OCI-LY7 (cell line): ENCODE measurements at regions not wholly inside any gene's neighbourhood (a gene's known extent, or its start where the extent isn't known, plus 50 kb on each side); places are given as distances from the start of the nearest gene placed in this dataset.

Experiments used
- BruUV-seq: library from RNA; stranded (reverse); fragments of 400-500 nt; replicated peaks from 2 replicates; lab custom pipeline; 2021; lab: Mats Ljungman, UMichigan
- CTCF ChIA-PET: fragments of 300-600 bp; sonication (Branson Sonifier 250); formaldehyde crosslinking; loops from one replicate; lab custom pipeline; 2022; ENCODE audit warnings: antibody characterized with exemption; ENCODE audit not compliant: unreplicated experiment; lab: Charles Lee
- POLR2A ChIA-PET: fragments of 300-600 bp; sonication (Branson Sonifier 250); formaldehyde crosslinking; loops from one replicate; lab custom pipeline; 2022; ENCODE audit warnings: antibody characterized with exemption; lab: Charles Lee
- DNase-seq: peaks from one replicate; pipeline ENCODE4 v3.0.0-alpha.2; 2015; ENCODE audit warnings: low spot score
- H2AFZ ChIP-seq: fragments of 200-600 bp; sonication (generic), shearing (Covaris generic); 2 replicates; pipeline ENCODE4 v1.6.1; 2014; ENCODE audit warnings: mild to moderate bottlenecking, antibody characterized with exemption, low read length, moderate library complexity
- H3K27ac ChIP-seq: fragments of 200-600 bp; sonication (generic); 2 replicates; pipeline ENCODE4 v1.5.1; 2014; ENCODE audit warnings: mixed run types, low read depth, mild to moderate bottlenecking, moderate library complexity, low read length, inconsistent platforms; ENCODE audit not compliant: poor library complexity, severe bottlenecking
- H3K36me3 ChIP-seq: fragments of 200-600 bp; sonication (generic); 2 replicates; pipeline ENCODE4 v1.6.1; 2014; ENCODE audit warnings: mild to moderate bottlenecking, antibody characterized with exemption, low read length, moderate library complexity, mixed read lengths; ENCODE audit not compliant: insufficient read depth
- H3K4me1 ChIP-seq: fragments of 200-600 bp; sonication (generic); 2 replicates; pipeline ENCODE4 v1.5.1; 2014; ENCODE audit warnings: mild to moderate bottlenecking, low read length; ENCODE audit not compliant: insufficient read depth, poor library complexity, severe bottlenecking
- H3K4me2 ChIP-seq: fragments of 200-600 bp; sonication (generic); 2 replicates; pipeline ENCODE4 v1.6.1; 2014; ENCODE audit warnings: mild to moderate bottlenecking, low read length
- H3K4me3 ChIP-seq: fragments of 200-600 bp; sonication (generic); 2 replicates; pipeline ENCODE4 v1.5.1; 2014; ENCODE audit warnings: mild to moderate bottlenecking, low read depth, low read length; ENCODE audit not compliant: poor library complexity, severe bottlenecking
- H3K79me2 ChIP-seq: fragments of 200-600 bp; sonication (generic); 2 replicates; pipeline ENCODE4 v1.6.1; 2016; ENCODE audit warnings: low read depth, mild to moderate bottlenecking, low read length, moderate library complexity, mixed read lengths; ENCODE audit not compliant: insufficient read depth
- H3K9me2 ChIP-seq: fragments of 200-600 bp; sonication (generic); 2 replicates; pipeline ENCODE4 v1.6.1; 2016; ENCODE audit warnings: mild to moderate bottlenecking, low read length, mixed read lengths; ENCODE audit not compliant: insufficient read depth
- H3K9me3 ChIP-seq: fragments of 200-600 bp; sonication (generic); 2 replicates; pipeline ENCODE4 v1.6.1; 2014; ENCODE audit warnings: mild to moderate bottlenecking, mixed run types, low read length, mixed read lengths
- H4K20me1 ChIP-seq: fragments of 200-600 bp; sonication (generic); 2 replicates; pipeline ENCODE4 v1.6.1; 2014; ENCODE audit warnings: mild to moderate bottlenecking, antibody characterized with exemption, low read length, moderate library complexity, mixed read lengths; ENCODE audit not compliant: insufficient read depth
- EZH2phosphoT487 ChIP-seq: fragments of 200-600 bp; sonication (generic); IDR thresholded peaks from 2 replicates; pipeline ENCODE4 v1.6.1; 2018; ENCODE audit warnings: low read depth, borderline replicate concordance, mild to moderate bottlenecking, mixed run types, antibody characterized with exemption, low read length, moderate library complexity, mixed read lengths
- intact Hi-C: fragments of 100-400 bp; cut with micrococcal nuclease; formaldehyde crosslinking; loops from one replicate; pipeline ENCODE4 v1.10.0; 2022; ENCODE audit not compliant: unreplicated experiment
- TF ChIP-seq, protein P1 (sequence below): fragments of 200-600 bp; sonication (generic); conservative IDR thresholded peaks from 2 replicates; pipeline ENCODE4 v1.5.1; 2014; ENCODE audit warnings: mild to moderate bottlenecking, antibody characterized with exemption, low read length, moderate library complexity, mixed read lengths

DNA sequence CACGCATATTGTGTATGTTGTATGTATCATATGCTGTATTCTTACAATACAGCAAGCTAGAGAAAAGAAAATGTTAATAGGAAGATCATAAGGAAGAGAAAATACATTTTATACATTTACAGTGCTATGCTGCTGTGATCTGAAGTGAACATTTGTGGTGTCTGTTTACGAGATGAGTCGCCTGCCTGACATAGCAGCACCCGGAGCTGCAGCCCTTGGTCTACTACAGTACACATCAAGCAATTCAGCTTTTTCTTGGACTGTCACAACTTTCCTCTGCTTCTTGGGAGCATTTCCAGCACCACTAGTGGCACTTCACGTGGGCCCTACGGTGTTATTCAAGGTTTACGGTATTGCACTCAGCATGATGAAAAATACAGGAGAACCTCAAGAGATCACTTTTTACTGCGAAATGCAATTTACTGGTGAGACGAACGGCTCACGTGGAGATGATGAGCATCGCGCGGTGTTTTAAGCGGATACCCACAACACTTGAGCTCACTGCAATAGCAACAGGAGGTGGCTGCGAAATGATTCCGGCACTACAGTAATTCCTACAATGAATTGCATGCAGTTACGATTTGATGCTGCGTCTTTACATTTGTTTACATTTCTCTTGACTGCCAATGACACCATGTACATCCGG, 308.4 kb downstream of the FGF9 start:
- POLR2A ChIA-PET = no interaction called here
- DNase-seq = no peak
- H3K9me3 ChIP-seq = no peaks in the 10 kb centered on the region
- H3K27ac ChIP-seq = no peak overlapping the region
- no peak overlapping the region for H2AFZ ChIP-seq
- no peak overlapping the region for H3K4me2 ChIP-seq
- H3K36me3 ChIP-seq = no peaks in the 10 kb centered on the region
- no peaks in the 10 kb centered on the region for H3K4me1 ChIP-seq
- H4K20me1 ChIP-seq = no peaks in the 10 kb centered on the region
- CTCF ChIA-PET = no interaction called here
- H3K4me3 ChIP-seq = no peak overlapping the region
- no peaks in the 10 kb centered on the region for H3K9me2 ChIP-seq
- TF ChIP-seq, protein P1, sequence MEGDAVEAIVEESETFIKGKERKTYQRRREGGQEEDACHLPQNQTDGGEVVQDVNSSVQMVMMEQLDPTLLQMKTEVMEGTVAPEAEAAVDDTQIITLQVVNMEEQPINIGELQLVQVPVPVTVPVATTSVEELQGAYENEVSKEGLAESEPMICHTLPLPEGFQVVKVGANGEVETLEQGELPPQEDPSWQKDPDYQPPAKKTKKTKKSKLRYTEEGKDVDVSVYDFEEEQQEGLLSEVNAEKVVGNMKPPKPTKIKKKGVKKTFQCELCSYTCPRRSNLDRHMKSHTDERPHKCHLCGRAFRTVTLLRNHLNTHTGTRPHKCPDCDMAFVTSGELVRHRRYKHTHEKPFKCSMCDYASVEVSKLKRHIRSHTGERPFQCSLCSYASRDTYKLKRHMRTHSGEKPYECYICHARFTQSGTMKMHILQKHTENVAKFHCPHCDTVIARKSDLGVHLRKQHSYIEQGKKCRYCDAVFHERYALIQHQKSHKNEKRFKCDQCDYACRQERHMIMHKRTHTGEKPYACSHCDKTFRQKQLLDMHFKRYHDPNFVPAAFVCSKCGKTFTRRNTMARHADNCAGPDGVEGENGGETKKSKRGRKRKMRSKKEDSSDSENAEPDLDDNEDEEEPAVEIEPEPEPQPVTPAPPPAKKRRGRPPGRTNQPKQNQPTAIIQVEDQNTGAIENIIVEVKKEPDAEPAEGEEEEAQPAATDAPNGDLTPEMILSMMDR = no peak
- TF ChIP-seq EZH2phosphoT487 = no peak
- BruUV-seq = no TSS peak
- H3K79me2 ChIP-seq = no peaks in the 10 kb centered on the region
- intact Hi-C loops = no loop called here

DNA sequence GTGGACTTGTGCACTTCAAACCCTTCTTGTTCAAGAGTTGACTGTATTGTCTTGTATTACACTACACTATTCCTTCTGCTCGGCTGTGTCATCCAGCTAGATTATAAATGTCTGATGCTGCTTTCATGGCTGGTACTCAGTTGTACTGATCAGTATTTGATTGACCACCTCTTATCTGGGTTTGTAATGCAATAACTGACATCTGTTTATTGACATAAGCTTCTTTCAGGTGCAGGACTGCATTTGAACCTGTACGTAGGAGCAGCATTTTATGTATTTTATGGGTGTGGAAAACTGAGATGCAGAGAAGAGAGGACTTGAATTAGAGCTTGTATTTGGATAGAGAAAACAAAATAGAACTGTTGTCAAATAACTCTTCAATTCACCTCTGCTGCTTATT, 309.2 kb downstream of the FGF9 start:
- intact Hi-C loops = no loop called here
- CTCF ChIA-PET = no interaction called here
- no peaks in the 10 kb centered on the region for H3K9me2 ChIP-seq

DNA sequence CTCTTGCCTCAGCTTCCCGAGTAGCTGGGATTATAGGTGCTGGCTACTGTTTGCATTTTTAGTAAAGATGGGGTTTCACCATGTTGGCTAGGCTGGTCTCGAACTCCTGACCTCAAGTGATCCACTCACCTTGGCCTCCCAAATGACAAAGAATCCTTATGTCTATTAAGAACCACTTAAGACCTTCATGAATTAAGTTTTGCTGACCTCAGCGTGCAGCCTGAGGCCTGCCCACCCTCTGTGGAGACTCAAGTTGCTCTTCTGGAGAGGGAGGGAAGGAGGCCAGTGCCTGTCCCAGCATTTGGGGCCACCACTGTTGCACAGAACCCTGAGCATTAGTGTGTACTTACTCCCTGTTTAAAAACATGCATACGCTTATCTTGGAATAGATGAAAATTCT, 313.3 kb downstream of the FGF9 start:
- Histone ChIP-seq H4K20me1 (no peaks in the 10 kb centered on the region), H3K4me1 (no peaks in the 10 kb centered on the region), H3K9me3 (no peaks in the 10 kb centered on the region), H2AFZ (no peak overlapping the region), H3K4me2 (no peak overlapping the region), H3K4me3 (no peak overlapping the region), H3K36me3 (no peaks in the 10 kb centered on the region), H3K27ac (no peak overlapping the region), H3K79me2 (no peaks in the 10 kb centered on the region), H3K9me2 (no peaks in the 10 kb centered on the region)
- TF ChIP-seq EZH2phosphoT487 = no peak
- TF ChIP-seq, protein P1 = no peak
- POLR2A ChIA-PET = no interaction called here
- BruUV-seq = no TSS peak
- DNase-seq = no peak
- CTCF ChIA-PET = no interaction called here
- intact Hi-C loops = no loop called here

More for the DNA sequence above, 309.2 kb downstream of the FGF9 start:
- Histone ChIP-seq H4K20me1 (no peaks in the 10 kb centered on the region), H2AFZ (no peak overlapping the region), H3K27ac (no peak overlapping the region), H3K4me1 (no peaks in the 10 kb centered on the region), H3K9me3 (no peaks in the 10 kb centered on the region), H3K4me2 (no peak overlapping the region), H3K4me3 (no peak overlapping the region), H3K79me2 (no peaks in the 10 kb centered on the region), H3K36me3 (no peaks in the 10 kb centered on the region)
- POLR2A ChIA-PET = no interaction called here
- TF ChIP-seq EZH2phosphoT487 = no peak
- TF ChIP-seq, protein P1 = no peak
- BruUV-seq = no TSS peak
- DNase-seq = no peak
